NB4 (cell line): ENCODE measurements at regions not wholly inside any gene's neighbourhood (a gene's known extent, or its start where the extent isn't known, plus 50 kb on each side); places are given as distances from the start of the nearest gene placed in this dataset.

Experiments used
- CTCF ChIP-seq: IDR thresholded peaks from one replicate; pipeline ENCODE4 v1.5.1; 2012; ENCODE audit warnings: low read depth, low read length
- MYC ChIP-seq: IDR thresholded peaks from 2 replicates; pipeline ENCODE4 v1.6.1; 2011; ENCODE audit warnings: low read depth, low read length
- POLR2A ChIP-seq: IDR thresholded peaks from 2 replicates; pipeline ENCODE4 v1.6.1; 2011; ENCODE audit warnings: mild to moderate bottlenecking; ENCODE audit not compliant: insufficient read length; ENCODE audit errors: extremely low read depth
- TF ChIP-seq, protein P1 (sequence below): IDR thresholded peaks from 2 replicates; pipeline ENCODE4 v1.6.1; 2011; ENCODE audit warnings: low read depth, low read length

GRCh38 chr5:54754878-54755277 lies 230.5 kb downstream of the ESM1 start:
- TF ChIP-seq CTCF = no peak
- no peak for TF ChIP-seq POLR2A
- TF ChIP-seq, protein P1, sequence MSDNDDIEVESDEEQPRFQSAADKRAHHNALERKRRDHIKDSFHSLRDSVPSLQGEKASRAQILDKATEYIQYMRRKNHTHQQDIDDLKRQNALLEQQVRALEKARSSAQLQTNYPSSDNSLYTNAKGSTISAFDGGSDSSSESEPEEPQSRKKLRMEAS = no peak
- TF ChIP-seq MYC = no peak
